ENCODE measurements at regions not wholly inside any gene's neighbourhood (a gene's known extent, or its start where the extent isn't known, plus 50 kb on each side); places are given as distances from the start of the nearest gene placed in this dataset.

DNA sequence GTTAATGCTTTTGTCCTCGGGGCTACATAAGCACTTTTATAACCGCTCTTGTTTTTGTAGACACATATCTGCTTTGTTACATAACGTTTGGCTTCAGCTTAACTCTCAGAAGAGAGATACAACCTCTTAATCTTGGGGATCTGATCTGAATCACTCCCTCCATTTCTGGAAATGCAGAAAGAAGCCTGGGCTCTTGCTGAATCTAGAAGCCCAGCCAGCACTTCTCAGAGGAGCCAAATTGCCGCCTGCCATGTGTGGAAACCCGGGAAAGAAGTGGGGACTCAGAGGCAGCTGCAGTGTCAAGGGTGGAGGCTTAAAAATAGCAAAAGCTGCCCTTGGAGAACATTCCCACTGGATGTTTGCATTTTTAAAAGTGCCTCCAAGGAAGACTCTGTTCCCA is 69.3 kb upstream of the LDB2 start:
- TF ChIP-seq, protein P1, sequence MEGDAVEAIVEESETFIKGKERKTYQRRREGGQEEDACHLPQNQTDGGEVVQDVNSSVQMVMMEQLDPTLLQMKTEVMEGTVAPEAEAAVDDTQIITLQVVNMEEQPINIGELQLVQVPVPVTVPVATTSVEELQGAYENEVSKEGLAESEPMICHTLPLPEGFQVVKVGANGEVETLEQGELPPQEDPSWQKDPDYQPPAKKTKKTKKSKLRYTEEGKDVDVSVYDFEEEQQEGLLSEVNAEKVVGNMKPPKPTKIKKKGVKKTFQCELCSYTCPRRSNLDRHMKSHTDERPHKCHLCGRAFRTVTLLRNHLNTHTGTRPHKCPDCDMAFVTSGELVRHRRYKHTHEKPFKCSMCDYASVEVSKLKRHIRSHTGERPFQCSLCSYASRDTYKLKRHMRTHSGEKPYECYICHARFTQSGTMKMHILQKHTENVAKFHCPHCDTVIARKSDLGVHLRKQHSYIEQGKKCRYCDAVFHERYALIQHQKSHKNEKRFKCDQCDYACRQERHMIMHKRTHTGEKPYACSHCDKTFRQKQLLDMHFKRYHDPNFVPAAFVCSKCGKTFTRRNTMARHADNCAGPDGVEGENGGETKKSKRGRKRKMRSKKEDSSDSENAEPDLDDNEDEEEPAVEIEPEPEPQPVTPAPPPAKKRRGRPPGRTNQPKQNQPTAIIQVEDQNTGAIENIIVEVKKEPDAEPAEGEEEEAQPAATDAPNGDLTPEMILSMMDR (IDR thresholded peaks at IDR 0.05): no peak
- TF ChIP-seq POLR2A (IDR thresholded peaks at IDR 0.05): no peak
